ENCODE measurements at regions not wholly inside any gene's neighbourhood (a gene's known extent, or its start where the extent isn't known, plus 50 kb on each side); places are given as distances from the start of the nearest gene placed in this dataset.

- TF ChIP-seq CTCF (tag by site-specific recombination; IDR thresholded peaks at IDR 0.05), result no peak
- no peak for TF ChIP-seq TCF7L2 (IDR thresholded peaks at IDR 0.05; ENCODE audit: borderline replicate concordance, low read depth, low read length)
- TF ChIP-seq KLF1 (tag by site-specific recombination; IDR thresholded peaks at IDR 0.05), result no peak
- no peak for TF ChIP-seq ZFHX2 (tag by site-specific recombination; conservative IDR thresholded peaks at IDR 0.05)
Measured at GRCh38 chr14:42715316-42715715, 1108.6 kb downstream of the LRFN5 start.

Data from HEK293 (cell line).